Ascending aorta (tissue), 2 donors: ENCODE measurements at regions not wholly inside any gene's neighbourhood (a gene's known extent, or its start where the extent isn't known, plus 50 kb on each side); places are given as distances from the start of the nearest gene placed in this dataset.

ENCODE experiments used
- DNase-seq, 2 donors: peaks; one replicate each; pipeline ENCODE4 v3.0.0-alpha.2; 2019; ENCODE audit warnings: low spot score in 2 of 2
- H3K27ac ChIP-seq, 2 donors: fragments of 200-600 bp; sonication (generic); one replicate each; pipeline ENCODE4 v1.5.1; 2016 to 2017; ENCODE audit warnings: mild to moderate bottlenecking in 1 of 2
- H3K27me3 ChIP-seq: fragments of 200-600 bp; sonication (generic); one replicate; pipeline ENCODE4 v1.5.1; 2017
- H3K36me3 ChIP-seq, 2 donors: fragments of 200-600 bp; sonication (generic); one replicate each; pipeline ENCODE4 v1.5.1; 2016
- H3K4me1 ChIP-seq, 2 donors: fragments of 200-600 bp; sonication (generic); one replicate each; pipeline ENCODE4 v1.5.1; 2016 to 2017; ENCODE audit warnings: mild to moderate bottlenecking in 1 of 2
- H3K4me3 ChIP-seq, 2 donors: fragments of 200-600 bp; sonication (generic); one replicate each; pipeline ENCODE4 v1.5.1; 2016 to 2017; ENCODE audit warnings: mild to moderate bottlenecking in 1 of 2
- H3K9me3 ChIP-seq, 2 donors: fragments of 200-600 bp; sonication (generic); one replicate each; pipeline ENCODE4 v1.5.1; 2016
- CTCF ChIP-seq, 3 experiments: fragments of 200-600 bp in 2 of 3; fragments of 450-650 bp in 1 of 3; sonication (generic) in 2 of 3; IDR thresholded peaks; one replicate each; pipeline ENCODE4 v1.5.1; 2016 to 2019; ENCODE audit warnings: antibody characterized with exemption in 3 of 3, mild to moderate bottlenecking in 1 of 3, moderate library complexity in 1 of 3
- intact Hi-C: fragments of 100-400 bp; cut with DNase I; formaldehyde crosslinking; loops from one replicate; pipeline ENCODE4 v1.15.1; 2023

- Histone ChIP-seq H3K4me3 (no peak overlapping the region), H3K9me3 (no peaks in the 10 kb centered on the region), H3K27ac (peak overlapping the region; percentile 97 to 98), H3K27me3 (no peaks in the 10 kb centered on the region), H3K4me1 (peaks cover 37 to 92% of the 10 kb centered on the region in 2 donors), H3K36me3 (peaks cover 0 to 1% of the 10 kb centered on the region in 2 donors)
- peak in 1 of 2 donors; percentile 78 for DNase-seq
- intact Hi-C loops, result loop anchor here (2.0 kb wide), 2 partner anchors 38 to 42 kb away; no protein-coding TSS in a partner anchor
- TF ChIP-seq CTCF (IDR thresholded peaks at IDR 0.05), result no peak
Measured at GRCh38 chr1:201750934-201751333, 78.0 kb upstream of the IPO9 start.

- Histone ChIP-seq H3K27me3 (no peaks in the 10 kb centered on the region), H3K9me3 (no peaks in the 10 kb centered on the region), H3K4me3 (no peak overlapping the region), H3K27ac (peak overlapping the region; percentile 97 to 98), H3K4me1 (peaks cover 33 to 92% of the 10 kb centered on the region in 2 donors), H3K36me3 (no peaks in the 10 kb centered on the region)
- no peak for DNase-seq
- intact Hi-C loops, result loop anchor here (2.0 kb wide), 2 partner anchors 39 to 41 kb away; no protein-coding TSS in a partner anchor
- TF ChIP-seq CTCF (IDR thresholded peaks at IDR 0.05), result no peak
Measured at GRCh38 chr1:201751872-201752271, 77.1 kb upstream of the IPO9 start.

GRCh38 chr1:201752333-201752732 is 76.6 kb upstream of the IPO9 start:
- H3K27ac ChIP-seq, result peak overlapping the region; percentile 97 to 98
- TF ChIP-seq CTCF (IDR thresholded peaks at IDR 0.05), result no peak
- DNase-seq, result no peak
- no peaks in the 10 kb centered on the region for H3K9me3 ChIP-seq
- H3K4me3 ChIP-seq, result no peak overlapping the region
- no peaks in the 10 kb centered on the region for H3K36me3 ChIP-seq
- no peaks in the 10 kb centered on the region for H3K27me3 ChIP-seq
- peaks cover 35 to 92% of the 10 kb centered on the region in 2 donors for H3K4me1 ChIP-seq
- intact Hi-C loops, result no loop called here

GRCh38 chr1:201753492-201753891 is 75.5 kb upstream of the IPO9 start:
- no peak for DNase-seq
- no peak overlapping the region for H3K4me3 ChIP-seq
- no peaks in the 10 kb centered on the region for H3K9me3 ChIP-seq
- H3K36me3 ChIP-seq, result no peaks in the 10 kb centered on the region
- intact Hi-C loops, result no loop called here
- H3K27ac ChIP-seq, result peak overlapping the region; percentile 97 to 98
- TF ChIP-seq CTCF (IDR thresholded peaks at IDR 0.05), result no peak
- H3K27me3 ChIP-seq, result no peaks in the 10 kb centered on the region
- H3K4me1 ChIP-seq, result peaks cover 29 to 92% of the 10 kb centered on the region in 2 donors

- H3K27ac ChIP-seq, result peak overlapping the region; percentile 97 to 98
- TF ChIP-seq CTCF (IDR thresholded peaks at IDR 0.05), result no peak
- H3K4me1 ChIP-seq, result peaks cover 26 to 84% of the 10 kb centered on the region in 2 donors
Measured at GRCh38 chr1:201754353-201754752, 74.6 kb upstream of the IPO9 start.

GRCh38 chr1:201755200-201755599 is 73.8 kb upstream of the IPO9 start:
- intact Hi-C loops, result no loop called here
- Histone ChIP-seq H3K9me3 (no peaks in the 10 kb centered on the region), H3K27me3 (no peaks in the 10 kb centered on the region), H3K27ac (peak overlapping the region; percentile 97 to 98), H3K4me3 (no peak overlapping the region), H3K36me3 (no peaks in the 10 kb centered on the region), H3K4me1 (peaks cover 25 to 82% of the 10 kb centered on the region in 2 donors)
- no peak for TF ChIP-seq CTCF (IDR thresholded peaks at IDR 0.05)
- no peak for DNase-seq

More at GRCh38 chr1:201754353-201754752, 74.6 kb upstream of the IPO9 start:
- no peak overlapping the region for H3K4me3 ChIP-seq
- no peaks in the 10 kb centered on the region for H3K9me3 ChIP-seq
- no peaks in the 10 kb centered on the region for H3K36me3 ChIP-seq
- no peaks in the 10 kb centered on the region for H3K27me3 ChIP-seq
- intact Hi-C loops, result no loop called here
- DNase-seq, result no peak
